ENCODE measurements at regions not wholly inside any gene's neighbourhood (a gene's known extent, or its start where the extent isn't known, plus 50 kb on each side); places are given as distances from the start of the nearest gene placed in this dataset.

DNA sequence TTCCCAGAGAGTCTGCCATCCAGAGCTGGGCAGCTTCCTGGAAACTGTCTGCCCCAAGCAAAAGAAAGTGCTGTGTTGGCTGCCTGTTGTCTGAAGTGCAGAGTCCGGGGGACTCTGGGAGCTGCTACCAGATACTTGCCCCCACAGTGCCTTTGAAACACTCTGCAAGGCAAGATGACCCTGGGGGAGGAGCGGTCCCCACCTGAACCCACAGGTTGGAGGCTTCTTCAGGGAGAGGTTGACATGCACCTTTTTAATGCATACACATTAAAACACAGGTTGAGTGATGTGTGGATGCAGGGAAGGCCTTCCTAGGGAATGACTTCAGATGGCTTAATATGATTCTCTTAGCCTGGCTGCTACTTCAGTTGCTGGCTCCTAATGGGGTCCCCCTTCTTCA, 479.5 kb downstream of the ZNF536 start:
- no peak for TF ChIP-seq POLR2A (IDR thresholded peaks at IDR 0.05)
- TF ChIP-seq, protein P1, sequence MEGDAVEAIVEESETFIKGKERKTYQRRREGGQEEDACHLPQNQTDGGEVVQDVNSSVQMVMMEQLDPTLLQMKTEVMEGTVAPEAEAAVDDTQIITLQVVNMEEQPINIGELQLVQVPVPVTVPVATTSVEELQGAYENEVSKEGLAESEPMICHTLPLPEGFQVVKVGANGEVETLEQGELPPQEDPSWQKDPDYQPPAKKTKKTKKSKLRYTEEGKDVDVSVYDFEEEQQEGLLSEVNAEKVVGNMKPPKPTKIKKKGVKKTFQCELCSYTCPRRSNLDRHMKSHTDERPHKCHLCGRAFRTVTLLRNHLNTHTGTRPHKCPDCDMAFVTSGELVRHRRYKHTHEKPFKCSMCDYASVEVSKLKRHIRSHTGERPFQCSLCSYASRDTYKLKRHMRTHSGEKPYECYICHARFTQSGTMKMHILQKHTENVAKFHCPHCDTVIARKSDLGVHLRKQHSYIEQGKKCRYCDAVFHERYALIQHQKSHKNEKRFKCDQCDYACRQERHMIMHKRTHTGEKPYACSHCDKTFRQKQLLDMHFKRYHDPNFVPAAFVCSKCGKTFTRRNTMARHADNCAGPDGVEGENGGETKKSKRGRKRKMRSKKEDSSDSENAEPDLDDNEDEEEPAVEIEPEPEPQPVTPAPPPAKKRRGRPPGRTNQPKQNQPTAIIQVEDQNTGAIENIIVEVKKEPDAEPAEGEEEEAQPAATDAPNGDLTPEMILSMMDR (IDR thresholded peaks at IDR 0.05), result no peak

Measured in prostate gland (tissue), 2 donors.